GM11168 (cell line): ENCODE measurements at regions not wholly inside any gene's neighbourhood (a gene's known extent, or its start where the extent isn't known, plus 50 kb on each side); places are given as distances from the start of the nearest gene placed in this dataset.
"Not testable (repeated sequence)": the region's sequence is repeated elsewhere in the genome, so short reads cannot be mapped to it uniquely, and the experiment has no call there.

Experiments used
- in situ Hi-C: fragments of 300-500 bp; cut with MboI; formaldehyde crosslinking; loops from one replicate; pipeline ENCODE4 v1.12.0; 2022; ENCODE audit warnings: low sequenced_read_pairs; ENCODE audit not compliant: unreplicated experiment

GRCh38 chr5:106127985-106128384 lies 1542.8 kb downstream of the EFNA5 start:
- in situ Hi-C loops: no loop called here

GRCh38 chr5:106127341-106127781 lies 1543.4 kb downstream of the EFNA5 start:
- in situ Hi-C loops: no loop called here

GRCh38 chr5:106121972-106122605 lies 1548.6 kb downstream of the EFNA5 start:
- in situ Hi-C loops: no loop called here

- in situ Hi-C loops: no loop called here
Observed at GRCh38 chr5:106116682-106117081, 1554.1 kb downstream of the EFNA5 start.

GRCh38 chr5:106113922-106114321 lies 1556.8 kb downstream of the EFNA5 start:
- in situ Hi-C loops: no loop called here

GRCh38 chr5:106106384-106106783 lies 1564.4 kb downstream of the EFNA5 start:
- in situ Hi-C loops: no loop called here

- in situ Hi-C loops: no loop called here
Observed at GRCh38 chr5:106097340-106097739, 1573.4 kb downstream of the EFNA5 start.

GRCh38 chr5:106094839-106095238 lies 1575.9 kb downstream of the EFNA5 start:
- in situ Hi-C loops: no loop called here

- in situ Hi-C loops: no loop called here
Observed at GRCh38 chr5:106094204-106094607, 1576.5 kb downstream of the EFNA5 start.

GRCh38 chr5:106093134-106093533 lies 1577.6 kb downstream of the EFNA5 start:
- in situ Hi-C loops: no loop called here

- in situ Hi-C loops: no loop called here
Observed at GRCh38 chr5:106092455-106092854, 1578.3 kb downstream of the EFNA5 start.

- in situ Hi-C loops: no loop called here
Observed at GRCh38 chr5:106089073-106089472, 1581.7 kb downstream of the EFNA5 start.

GRCh38 chr5:106088462-106088861 lies 1582.3 kb downstream of the EFNA5 start:
- in situ Hi-C loops: no loop called here

- in situ Hi-C loops: no loop called here
Observed at GRCh38 chr5:106086352-106086751, 1584.4 kb downstream of the EFNA5 start.

- in situ Hi-C loops: no loop called here
Observed at GRCh38 chr5:106085556-106085955, 1585.2 kb downstream of the EFNA5 start.

- in situ Hi-C loops: no loop called here
Observed at GRCh38 chr5:106085136-106085535, 1585.6 kb downstream of the EFNA5 start.

GRCh38 chr5:106080535-106080934 lies 1590.2 kb downstream of the EFNA5 start:
- in situ Hi-C loops: no loop called here

GRCh38 chr5:106076655-106077054 lies 1594.1 kb downstream of the EFNA5 start:
- in situ Hi-C loops: no loop called here

GRCh38 chr5:106072208-106072607 lies 1598.5 kb downstream of the EFNA5 start:
- in situ Hi-C loops: no loop called here

GRCh38 chr5:106047341-106047740 lies 1623.4 kb downstream of the EFNA5 start:
- in situ Hi-C loops: no loop called here

- in situ Hi-C loops: not testable (repeated sequence)
Observed at GRCh38 chr5:106032069-106032468, 1638.7 kb downstream of the EFNA5 start.

GRCh38 chr5:106028314-106028713 lies 1642.4 kb downstream of the EFNA5 start:
- in situ Hi-C loops: no loop called here
